Uterus (tissue), 3 donors: ENCODE measurements at regions not wholly inside any gene's neighbourhood (a gene's known extent, or its start where the extent isn't known, plus 50 kb on each side); places are given as distances from the start of the nearest gene placed in this dataset.

Experiments
- DNase-seq, 2 donors: peaks; one replicate each; pipeline ENCODE4 v3.0.0-alpha.2; 2019 to 2020
- H3K27ac ChIP-seq, 2 donors: fragments of 200-600 bp; sonication (generic); 1 replicate in 1 of 2; 2 replicates in 1 of 2; pipeline ENCODE4 v1.5.1; 2016 to 2018
- H3K27me3 ChIP-seq, 2 donors: fragments of 200-600 bp; sonication (generic); one replicate each; pipeline ENCODE4 v1.5.1; 2018 to 2019; ENCODE audit warnings: control low read depth in 1 of 2
- H3K36me3 ChIP-seq, 2 donors: fragments of 200-600 bp; sonication (generic); one replicate each; pipeline ENCODE4 v1.5.1; 2019; ENCODE audit warnings: control low read depth in 1 of 2
- H3K4me1 ChIP-seq, 2 donors: fragments of 200-600 bp; sonication (generic); one replicate each; pipeline ENCODE4 v1.5.1; 2018 to 2019; ENCODE audit warnings: control low read depth in 1 of 2
- H3K4me3 ChIP-seq, 2 donors: fragments of 200-600 bp; sonication (generic); 1 replicate in 1 of 2; 2 replicates in 1 of 2; pipeline ENCODE4 v1.5.1; 2018 to 2019; ENCODE audit warnings: mild to moderate bottlenecking in 1 of 2
- H3K9me3 ChIP-seq, 2 donors: fragments of 200-600 bp; sonication (generic); one replicate each; pipeline ENCODE4 v1.5.1; 2019; ENCODE audit warnings: control low read depth in 1 of 2
- POLR2A ChIP-seq, 2 donors: fragments of 450-650 bp; IDR thresholded peaks; one replicate each; pipeline ENCODE4 v1.6.1; 2016; ENCODE audit warnings: antibody characterized with exemption in 2 of 2, mild to moderate bottlenecking in 1 of 2, moderate library complexity in 1 of 2
- intact Hi-C: fragments of 100-400 bp; cut with DNase I; formaldehyde crosslinking; loops from one replicate; pipeline ENCODE4 v1.15.1; 2023; ENCODE audit warnings: low total_unique reads
- TF ChIP-seq, protein P1 (sequence below), 4 experiments: fragments of 200-600 bp in 2 of 4; fragments of 450-650 bp in 2 of 4; sonication (generic) in 2 of 4; IDR thresholded peaks; one replicate each; pipeline ENCODE4 v1.5.1; 2016 to 2019; ENCODE audit warnings: antibody characterized with exemption in 4 of 4, mild to moderate bottlenecking in 2 of 4, moderate library complexity in 1 of 4
- donor health status: DM: yes; HTN: yes; CAD: no.

DNA sequence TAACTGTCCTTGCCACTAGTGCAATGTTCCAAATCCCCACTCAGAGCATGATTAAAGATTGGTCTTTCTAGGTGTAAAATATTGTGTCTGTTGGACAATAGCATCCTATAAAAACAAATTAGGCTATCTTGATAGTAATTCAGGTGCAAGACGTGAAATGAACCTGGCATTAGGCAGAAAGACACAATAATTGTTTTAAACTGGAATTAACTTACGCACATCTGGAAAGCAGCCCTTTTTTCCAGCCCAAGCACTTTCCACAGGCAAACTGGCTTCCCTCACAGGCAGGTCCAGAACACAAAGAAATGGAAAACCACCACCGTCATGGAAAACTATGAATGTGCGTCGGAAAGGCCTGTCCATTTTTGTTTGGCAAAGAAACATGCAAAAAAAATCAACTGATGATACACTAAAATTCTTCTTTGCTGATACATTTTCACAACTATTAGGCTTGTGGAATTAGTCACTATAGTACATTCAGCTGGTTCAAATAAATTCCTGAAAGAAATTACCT lies 474.7 kb upstream of the IL12A start:
- TF ChIP-seq, protein P1, sequence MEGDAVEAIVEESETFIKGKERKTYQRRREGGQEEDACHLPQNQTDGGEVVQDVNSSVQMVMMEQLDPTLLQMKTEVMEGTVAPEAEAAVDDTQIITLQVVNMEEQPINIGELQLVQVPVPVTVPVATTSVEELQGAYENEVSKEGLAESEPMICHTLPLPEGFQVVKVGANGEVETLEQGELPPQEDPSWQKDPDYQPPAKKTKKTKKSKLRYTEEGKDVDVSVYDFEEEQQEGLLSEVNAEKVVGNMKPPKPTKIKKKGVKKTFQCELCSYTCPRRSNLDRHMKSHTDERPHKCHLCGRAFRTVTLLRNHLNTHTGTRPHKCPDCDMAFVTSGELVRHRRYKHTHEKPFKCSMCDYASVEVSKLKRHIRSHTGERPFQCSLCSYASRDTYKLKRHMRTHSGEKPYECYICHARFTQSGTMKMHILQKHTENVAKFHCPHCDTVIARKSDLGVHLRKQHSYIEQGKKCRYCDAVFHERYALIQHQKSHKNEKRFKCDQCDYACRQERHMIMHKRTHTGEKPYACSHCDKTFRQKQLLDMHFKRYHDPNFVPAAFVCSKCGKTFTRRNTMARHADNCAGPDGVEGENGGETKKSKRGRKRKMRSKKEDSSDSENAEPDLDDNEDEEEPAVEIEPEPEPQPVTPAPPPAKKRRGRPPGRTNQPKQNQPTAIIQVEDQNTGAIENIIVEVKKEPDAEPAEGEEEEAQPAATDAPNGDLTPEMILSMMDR (IDR thresholded peaks at IDR 0.05), result no peak
- TF ChIP-seq POLR2A (IDR thresholded peaks at IDR 0.05), result no peak
- Histone ChIP-seq H3K4me3 (no peak overlapping the region), H3K9me3 (no peaks in the 10 kb centered on the region), H3K27me3 (no peaks in the 10 kb centered on the region), H3K36me3 (no peaks in the 10 kb centered on the region), H3K4me1 (no peaks in the 10 kb centered on the region), H3K27ac (no peak overlapping the region)
- no peak for DNase-seq
- intact Hi-C loops, result no loop called here

DNA sequence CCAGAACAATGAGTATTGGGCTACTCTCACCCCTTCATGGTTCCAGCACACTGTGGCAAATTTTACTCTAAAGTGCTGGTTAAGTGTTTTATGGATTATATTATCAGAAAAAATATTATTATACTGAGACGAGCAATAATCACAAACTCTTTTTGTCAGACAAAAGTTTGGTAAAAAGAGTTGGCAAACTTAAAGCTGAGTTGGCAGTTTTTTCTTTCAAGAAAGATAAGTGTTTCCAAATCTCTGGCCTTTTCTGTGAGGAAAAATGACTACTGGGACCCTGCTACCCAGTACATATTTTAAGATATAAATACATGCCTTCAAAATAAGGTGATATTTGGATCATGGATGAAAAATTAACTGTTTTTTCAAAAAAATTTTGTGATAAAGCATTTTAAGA lies 471.5 kb upstream of the IL12A start:
- Histone ChIP-seq H3K27me3 (no peaks in the 10 kb centered on the region), H3K36me3 (no peaks in the 10 kb centered on the region), H3K27ac (no peak overlapping the region), H3K4me3 (no peak overlapping the region), H3K9me3 (no peaks in the 10 kb centered on the region), H3K4me1 (no peaks in the 10 kb centered on the region)
- DNase-seq, result no peak
- intact Hi-C loops, result no loop called here
- TF ChIP-seq, protein P1 (IDR thresholded peaks at IDR 0.05), result no peak
- TF ChIP-seq POLR2A (IDR thresholded peaks at IDR 0.05), result no peak

DNA sequence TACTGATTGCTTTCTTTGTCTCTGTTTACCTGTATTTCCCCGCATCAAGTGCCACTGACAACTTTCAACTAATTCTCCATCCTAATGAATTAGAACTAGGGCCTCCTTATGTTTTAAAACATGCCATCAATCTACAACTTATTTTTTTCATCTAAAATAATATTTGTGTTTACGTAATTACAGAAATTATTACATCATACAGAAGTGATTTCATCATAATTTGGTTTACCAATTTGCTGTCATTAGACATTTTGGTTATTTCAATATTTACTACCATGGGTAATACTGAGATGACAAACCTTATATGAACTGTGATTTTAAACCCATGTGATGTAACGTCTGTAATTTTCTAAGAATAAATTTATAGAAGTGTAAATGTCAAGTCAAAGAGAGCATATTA lies 468.0 kb upstream of the IL12A start:
- Histone ChIP-seq H3K27me3 (no peaks in the 10 kb centered on the region), H3K36me3 (no peaks in the 10 kb centered on the region), H3K4me3 (no peak overlapping the region), H3K27ac (no peak overlapping the region), H3K4me1 (no peaks in the 10 kb centered on the region), H3K9me3 (no peaks in the 10 kb centered on the region)
- DNase-seq, result no peak
- intact Hi-C loops, result no loop called here
- TF ChIP-seq POLR2A (IDR thresholded peaks at IDR 0.05), result no peak
- TF ChIP-seq, protein P1 (IDR thresholded peaks at IDR 0.05), result no peak

DNA sequence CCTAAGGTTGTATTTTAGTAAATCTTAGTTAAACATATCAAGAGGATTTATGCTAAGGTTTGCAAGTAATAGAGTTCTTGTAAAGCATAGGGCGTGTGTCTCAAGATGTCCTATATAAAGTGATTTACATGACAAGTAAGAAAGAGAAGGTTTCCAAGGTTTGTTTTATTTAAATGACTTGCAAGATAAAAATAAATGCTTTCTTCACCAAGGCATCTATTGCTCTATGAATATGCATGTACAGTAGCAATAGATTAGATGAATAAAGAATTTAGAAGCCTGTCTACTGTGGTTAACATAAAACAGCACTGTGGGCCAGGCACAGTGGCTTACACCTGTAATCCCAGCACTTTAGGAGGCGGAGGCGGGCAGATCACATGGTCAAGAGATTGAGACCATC lies 466.4 kb upstream of the IL12A start:
- H3K27ac ChIP-seq, result no peak overlapping the region
- no peaks in the 10 kb centered on the region for H3K9me3 ChIP-seq
- intact Hi-C loops, result no loop called here
- DNase-seq, result no peak
- no peaks in the 10 kb centered on the region for H3K4me1 ChIP-seq
- H3K27me3 ChIP-seq, result no peaks in the 10 kb centered on the region
- TF ChIP-seq, protein P1 (IDR thresholded peaks at IDR 0.05), result no peak
- no peak for TF ChIP-seq POLR2A (IDR thresholded peaks at IDR 0.05)
- H3K36me3 ChIP-seq, result no peaks in the 10 kb centered on the region
- H3K4me3 ChIP-seq, result no peak overlapping the region

DNA sequence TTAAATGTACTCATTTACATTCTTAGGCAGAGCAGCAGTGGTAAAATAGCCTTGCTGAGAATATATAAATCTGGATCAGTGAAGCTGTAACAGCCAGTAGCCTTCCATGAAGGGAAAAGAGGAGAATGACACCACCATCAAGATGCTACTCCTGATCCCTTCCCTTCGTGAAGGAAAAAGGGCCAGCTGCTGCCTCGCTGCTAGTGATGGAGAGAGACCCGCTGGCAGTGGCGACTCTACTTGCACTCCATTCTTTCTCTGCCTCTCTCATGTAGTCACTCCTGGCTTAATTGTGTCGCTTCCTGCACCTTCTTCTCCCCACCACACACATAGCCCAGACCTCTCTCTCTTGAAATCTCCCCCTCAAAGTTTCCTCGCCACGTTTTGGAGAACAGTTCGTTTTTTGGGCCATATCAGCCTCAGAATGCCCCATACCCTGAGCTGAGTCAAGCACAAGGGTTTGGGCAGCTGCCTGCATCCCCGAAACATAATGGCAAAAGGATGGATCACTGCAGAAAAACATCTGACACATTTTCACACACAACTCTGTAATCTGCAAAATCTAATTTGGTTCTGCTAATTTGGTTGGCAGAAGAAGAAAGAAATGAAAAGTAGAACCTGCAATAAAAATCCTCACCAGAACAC lies 460.3 kb upstream of the IL12A start:
- Histone ChIP-seq H3K4me1 (no peaks in the 10 kb centered on the region), H3K36me3 (no peaks in the 10 kb centered on the region), H3K4me3 (no peak overlapping the region), H3K9me3 (no peaks in the 10 kb centered on the region), H3K27ac (no peak overlapping the region), H3K27me3 (no peaks in the 10 kb centered on the region)
- no peak for TF ChIP-seq POLR2A (IDR thresholded peaks at IDR 0.05)
- intact Hi-C loops, result no loop called here
- no peak for DNase-seq

DNA sequence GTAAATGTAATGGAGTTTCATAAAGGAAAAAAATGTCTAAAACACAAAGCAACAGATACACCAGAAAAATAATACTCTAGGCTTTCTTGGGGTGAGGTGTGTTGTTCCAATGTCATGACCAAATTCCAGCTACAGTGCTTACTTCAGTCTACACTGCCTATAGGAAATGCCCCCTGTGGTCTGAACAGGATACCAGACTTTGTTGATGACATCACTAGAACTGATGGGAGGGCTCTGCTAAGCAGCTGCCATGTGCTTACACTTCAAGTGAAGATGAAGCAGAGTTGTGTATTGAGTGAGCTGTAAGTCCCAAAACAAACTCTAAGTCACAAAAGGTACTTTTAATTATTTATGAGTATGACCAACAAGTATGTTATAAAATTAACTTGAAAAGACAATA lies 456.1 kb upstream of the IL12A start:
- intact Hi-C loops, result no loop called here
- Histone ChIP-seq H3K27me3 (no peaks in the 10 kb centered on the region), H3K4me1 (no peaks in the 10 kb centered on the region), H3K9me3 (no peaks in the 10 kb centered on the region), H3K4me3 (no peak overlapping the region), H3K27ac (no peak overlapping the region), H3K36me3 (no peaks in the 10 kb centered on the region)
- no peak for TF ChIP-seq POLR2A (IDR thresholded peaks at IDR 0.05)
- TF ChIP-seq, protein P1 (IDR thresholded peaks at IDR 0.05), result no peak
- DNase-seq, result no peak
